OCI-LY7 (cell line): ENCODE measurements at regions not wholly inside any gene's neighbourhood (a gene's known extent, or its start where the extent isn't known, plus 50 kb on each side); places are given as distances from the start of the nearest gene placed in this dataset.

Experiments used
- BruUV-seq: library from RNA; stranded (reverse); fragments of 400-500 nt; replicated peaks from 2 replicates; lab custom pipeline; 2021; lab: Mats Ljungman, UMichigan
- CTCF ChIA-PET: fragments of 300-600 bp; sonication (Branson Sonifier 250); formaldehyde crosslinking; loops from one replicate; lab custom pipeline; 2022; ENCODE audit warnings: antibody characterized with exemption; ENCODE audit not compliant: unreplicated experiment; lab: Charles Lee
- POLR2A ChIA-PET: fragments of 300-600 bp; sonication (Branson Sonifier 250); formaldehyde crosslinking; loops from one replicate; lab custom pipeline; 2022; ENCODE audit warnings: antibody characterized with exemption; lab: Charles Lee
- DNase-seq: peaks from one replicate; pipeline ENCODE4 v3.0.0-alpha.2; 2015; ENCODE audit warnings: low spot score
- H2AFZ ChIP-seq: fragments of 200-600 bp; sonication (generic), shearing (Covaris generic); 2 replicates; pipeline ENCODE4 v1.6.1; 2014; ENCODE audit warnings: mild to moderate bottlenecking, antibody characterized with exemption, low read length, moderate library complexity
- H3K27ac ChIP-seq: fragments of 200-600 bp; sonication (generic); 2 replicates; pipeline ENCODE4 v1.5.1; 2014; ENCODE audit warnings: mixed run types, low read depth, mild to moderate bottlenecking, moderate library complexity, low read length, inconsistent platforms; ENCODE audit not compliant: poor library complexity, severe bottlenecking
- H3K36me3 ChIP-seq: fragments of 200-600 bp; sonication (generic); 2 replicates; pipeline ENCODE4 v1.6.1; 2014; ENCODE audit warnings: mild to moderate bottlenecking, antibody characterized with exemption, low read length, moderate library complexity, mixed read lengths; ENCODE audit not compliant: insufficient read depth
- H3K4me1 ChIP-seq: fragments of 200-600 bp; sonication (generic); 2 replicates; pipeline ENCODE4 v1.5.1; 2014; ENCODE audit warnings: mild to moderate bottlenecking, low read length; ENCODE audit not compliant: insufficient read depth, poor library complexity, severe bottlenecking
- H3K4me2 ChIP-seq: fragments of 200-600 bp; sonication (generic); 2 replicates; pipeline ENCODE4 v1.6.1; 2014; ENCODE audit warnings: mild to moderate bottlenecking, low read length
- H3K4me3 ChIP-seq: fragments of 200-600 bp; sonication (generic); 2 replicates; pipeline ENCODE4 v1.5.1; 2014; ENCODE audit warnings: mild to moderate bottlenecking, low read depth, low read length; ENCODE audit not compliant: poor library complexity, severe bottlenecking
- H3K79me2 ChIP-seq: fragments of 200-600 bp; sonication (generic); 2 replicates; pipeline ENCODE4 v1.6.1; 2016; ENCODE audit warnings: low read depth, mild to moderate bottlenecking, low read length, moderate library complexity, mixed read lengths; ENCODE audit not compliant: insufficient read depth
- H3K9me2 ChIP-seq: fragments of 200-600 bp; sonication (generic); 2 replicates; pipeline ENCODE4 v1.6.1; 2016; ENCODE audit warnings: mild to moderate bottlenecking, low read length, mixed read lengths; ENCODE audit not compliant: insufficient read depth
- H3K9me3 ChIP-seq: fragments of 200-600 bp; sonication (generic); 2 replicates; pipeline ENCODE4 v1.6.1; 2014; ENCODE audit warnings: mild to moderate bottlenecking, mixed run types, low read length, mixed read lengths
- H4K20me1 ChIP-seq: fragments of 200-600 bp; sonication (generic); 2 replicates; pipeline ENCODE4 v1.6.1; 2014; ENCODE audit warnings: mild to moderate bottlenecking, antibody characterized with exemption, low read length, moderate library complexity, mixed read lengths; ENCODE audit not compliant: insufficient read depth
- CTCF ChIP-seq: fragments of 200-600 bp; sonication (generic); conservative IDR thresholded peaks from 2 replicates; pipeline ENCODE4 v1.5.1; 2014; ENCODE audit warnings: mild to moderate bottlenecking, antibody characterized with exemption, low read length, moderate library complexity, mixed read lengths
- EZH2phosphoT487 ChIP-seq: fragments of 200-600 bp; sonication (generic); IDR thresholded peaks from 2 replicates; pipeline ENCODE4 v1.6.1; 2018; ENCODE audit warnings: low read depth, borderline replicate concordance, mild to moderate bottlenecking, mixed run types, antibody characterized with exemption, low read length, moderate library complexity, mixed read lengths
- intact Hi-C: fragments of 100-400 bp; cut with micrococcal nuclease; formaldehyde crosslinking; loops from one replicate; pipeline ENCODE4 v1.10.0; 2022; ENCODE audit not compliant: unreplicated experiment

- TF ChIP-seq CTCF (no peak), EZH2phosphoT487 (no peak)
- no peaks in the 10 kb centered on the region for H4K20me1 ChIP-seq
- no peak overlapping the region for H3K4me3 ChIP-seq
- no peaks in the 10 kb centered on the region for H3K9me3 ChIP-seq
- H3K9me2 ChIP-seq, result no peaks in the 10 kb centered on the region
- ChIA-PET POLR2A (interaction anchor here (1.1 kb wide), 1 partner anchor 13 kb away, joined by 3 read pairs; no protein-coding TSS in a partner anchor), CTCF (no interaction called here)
- BruUV-seq, result no TSS peak
- DNase-seq, result no peak
- H3K4me1 ChIP-seq, result no peaks in the 10 kb centered on the region
- no peak overlapping the region for H3K27ac ChIP-seq
- H3K36me3 ChIP-seq, result no peaks in the 10 kb centered on the region
- H3K4me2 ChIP-seq, result no peak overlapping the region
- intact Hi-C loops, result loop anchor here (10.0 kb wide), 1 partner anchor 150 kb away; no protein-coding TSS in a partner anchor
- H2AFZ ChIP-seq, result no peak overlapping the region
- no peaks in the 10 kb centered on the region for H3K79me2 ChIP-seq
Measured at GRCh38 chr2:23314687-23315086, 70.3 kb upstream of the KLHL29 start.

GRCh38 chr2:23320058-23320457, 64.9 kb upstream of the KLHL29 start:
- Histone ChIP-seq H3K4me1 (no peaks in the 10 kb centered on the region), H3K36me3 (no peaks in the 10 kb centered on the region), H4K20me1 (no peaks in the 10 kb centered on the region), H2AFZ (no peak overlapping the region), H3K9me2 (no peaks in the 10 kb centered on the region), H3K27ac (no peak overlapping the region), H3K79me2 (no peaks in the 10 kb centered on the region), H3K4me3 (no peak overlapping the region), H3K9me3 (no peaks in the 10 kb centered on the region), H3K4me2 (no peak overlapping the region)
- TF ChIP-seq EZH2phosphoT487, result no peak
- no peak for TF ChIP-seq CTCF
- CTCF ChIA-PET, result no interaction called here
- BruUV-seq, result no TSS peak
- intact Hi-C loops, result no loop called here
- DNase-seq, result no peak
- POLR2A ChIA-PET, result interaction anchor here (0.9 kb wide), 1 partner anchor 17 kb away, joined by 3 read pairs; no protein-coding TSS in a partner anchor

GRCh38 chr2:23321751-23322150, 63.2 kb upstream of the KLHL29 start:
- intact Hi-C loops, result no loop called here
- BruUV-seq, result no TSS peak
- CTCF ChIA-PET, result no interaction called here
- no peak for DNase-seq
- POLR2A ChIA-PET, result no interaction called here
- no peaks in the 10 kb centered on the region for H4K20me1 ChIP-seq
- no peaks in the 10 kb centered on the region for H3K9me3 ChIP-seq
- TF ChIP-seq EZH2phosphoT487 (no peak), CTCF (no peak)
- no peaks in the 10 kb centered on the region for H3K4me1 ChIP-seq
- no peak overlapping the region for H3K4me3 ChIP-seq
- H2AFZ ChIP-seq, result no peak overlapping the region
- no peak overlapping the region for H3K4me2 ChIP-seq
- no peaks in the 10 kb centered on the region for H3K36me3 ChIP-seq
- H3K79me2 ChIP-seq, result no peaks in the 10 kb centered on the region
- H3K27ac ChIP-seq, result no peak overlapping the region
- H3K9me2 ChIP-seq, result no peaks in the 10 kb centered on the region
